PC-3 (cell line): ENCODE measurements at regions not wholly inside any gene's neighbourhood (a gene's known extent, or its start where the extent isn't known, plus 50 kb on each side); places are given as distances from the start of the nearest gene placed in this dataset.

Source experiments
- ATAC-seq: fragments of 200-7000 bp; cut with Tn5 transposase; 2 replicates; pipeline ENCODE4 v1.9.1; 2020; ENCODE audit warnings: mild to moderate bottlenecking, moderate library complexity
- BruUV-seq: library from RNA; stranded (reverse); fragments of 400-500 nt; replicated peaks from 2 replicates; lab custom pipeline; 2021; lab: Mats Ljungman, UMichigan
- CTCF ChIA-PET: fragments of 300-600 bp; sonication (Branson Sonifier 250); formaldehyde crosslinking; loops from one replicate; lab custom pipeline; 2022; ENCODE audit warnings: antibody characterized with exemption; lab: Charles Lee
- POLR2A ChIA-PET: fragments of 300-600 bp; sonication (Branson Sonifier 250); formaldehyde crosslinking; loops from one replicate; lab custom pipeline; 2022; ENCODE audit warnings: antibody characterized with exemption; ENCODE audit not compliant: unreplicated experiment; lab: Charles Lee
- DNase-seq: peaks from one replicate; pipeline ENCODE4 v3.0.0-alpha.2; 2015
- H2AFZ ChIP-seq: fragments of 300-600 bp; sonication (generic); 2 replicates; pipeline ENCODE4 v1.6.0; 2016; ENCODE audit warnings: antibody characterized with exemption, low read length
- H3F3A ChIP-seq: fragments of 300-600 bp; sonication (generic); one replicate; pipeline ENCODE4 v1.6.0; 2017; ENCODE audit warnings: antibody characterized with exemption, low read length, control low read depth, mild to moderate bottlenecking; ENCODE audit not compliant: unreplicated experiment
- H3K27ac ChIP-seq: fragments of 300-600 bp; sonication (generic); 2 replicates; pipeline ENCODE4 v1.5.1; 2016; ENCODE audit warnings: mild to moderate bottlenecking, low read length
- H3K27me3 ChIP-seq: fragments of 300-600 bp; sonication (generic); 2 replicates; pipeline ENCODE4 v1.6.1; 2016; ENCODE audit warnings: low read length, mixed read lengths
- H3K36me3 ChIP-seq: fragments of 300-600 bp; sonication (generic); 2 replicates; pipeline ENCODE4 v1.6.1; 2016; ENCODE audit warnings: low read depth, mixed run types, low read length, mixed read lengths
- H3K4me1 ChIP-seq: fragments of 300-600 bp; sonication (generic); 2 replicates; pipeline ENCODE4 v1.5.1; 2016; ENCODE audit warnings: low read length; ENCODE audit not compliant: insufficient read depth
- H3K4me2 ChIP-seq: fragments of 300-600 bp; sonication (generic); 2 replicates; pipeline ENCODE4 v1.6.0; 2016; ENCODE audit warnings: low read length
- H3K4me3 ChIP-seq: fragments of 300-600 bp; sonication (generic); 2 replicates; pipeline ENCODE4 v1.5.1; 2016; ENCODE audit warnings: mild to moderate bottlenecking, low read length, mixed read lengths
- H3K79me2 ChIP-seq: fragments of 300-600 bp; sonication (generic); 2 replicates; pipeline ENCODE4 v1.6.1; 2017; ENCODE audit warnings: low read length, mixed read lengths
- H3K9ac ChIP-seq: fragments of 300-600 bp; sonication (generic); 2 replicates; pipeline ENCODE4 v1.6.0; 2016; ENCODE audit warnings: mild to moderate bottlenecking, low read length
- H3K9me2 ChIP-seq: fragments of 300-600 bp; sonication (generic); replicated peaks from 2 replicates; pipeline ENCODE4 v1.6.1; 2016; ENCODE audit warnings: mixed run types, low read length, mixed read lengths
- H3K9me3 ChIP-seq: fragments of 300-600 bp; sonication (generic); 2 replicates; pipeline ENCODE4 v1.6.1; 2016; ENCODE audit warnings: low read length, mixed read lengths
- H4K20me1 ChIP-seq: fragments of 300-600 bp; sonication (generic); 2 replicates; pipeline ENCODE4 v1.6.1; 2016; ENCODE audit warnings: low read length, mixed read lengths
- CTCF ChIP-seq: fragments of 300-600 bp; sonication (generic); conservative IDR thresholded peaks from 2 replicates; pipeline ENCODE4 v1.5.1; 2017; ENCODE audit warnings: antibody characterized with exemption, low read depth, mild to moderate bottlenecking, low read length
- EZH2 ChIP-seq: fragments of 300-600 bp; sonication (generic); IDR thresholded peaks from one replicate; pipeline ENCODE4 v1.6.1; 2017; ENCODE audit warnings: antibody characterized with exemption, mild to moderate bottlenecking, low read length; ENCODE audit not compliant: unreplicated experiment
- EZH2phosphoT487 ChIP-seq: fragments of 300-600 bp; sonication (generic); IDR thresholded peaks from 2 replicates; pipeline ENCODE4 v1.6.1; 2018; ENCODE audit warnings: mild to moderate bottlenecking, antibody characterized with exemption, low read length, borderline replicate concordance
- intact Hi-C: fragments of 100-400 bp; cut with micrococcal nuclease; formaldehyde crosslinking; loops from 2 replicates; pipeline ENCODE4 v1.9.0; 2023

- Histone ChIP-seq H3K79me2 (no peaks in the 10 kb centered on the region), H2AFZ (no peak overlapping the region), H3K27ac (no peak overlapping the region), H3K4me1 (no peaks in the 10 kb centered on the region), H3K9me3 (no peaks in the 10 kb centered on the region; the same call in 1 of the 2 replicates), H3K4me2 (no peak overlapping the region), H4K20me1 (no peaks in the 10 kb centered on the region), H3K9ac (no peak overlapping the region), H3K9me2 (no peaks in the 10 kb centered on the region), H3K36me3 (no peaks in the 10 kb centered on the region), H3F3A (no peaks in the 10 kb centered on the region), H3K4me3 (no peak overlapping the region), H3K27me3 (no peaks in the 10 kb centered on the region)
- ChIA-PET CTCF (no interaction called here), POLR2A (no interaction called here)
- TF ChIP-seq CTCF (no peak), EZH2 (no peak), EZH2phosphoT487 (no peak)
- no TSS peak for BruUV-seq
- intact Hi-C loops, result no loop called here
- no peak for ATAC-seq
- DNase-seq, result no peak
Observed at GRCh38 chr6:77015350-77015749, 447.9 kb downstream of the HTR1B start.

GRCh38 chr6:77011929-77012545 is 451.3 kb downstream of the HTR1B start:
- ChIA-PET CTCF (no interaction called here), POLR2A (no interaction called here)
- H3K27ac ChIP-seq, result no peak overlapping the region
- no peaks in the 10 kb centered on the region for H4K20me1 ChIP-seq
- no peaks in the 10 kb centered on the region for H3K36me3 ChIP-seq
- no TSS peak for BruUV-seq
- no peaks in the 10 kb centered on the region for H3K4me1 ChIP-seq
- no peaks in the 10 kb centered on the region for H3F3A ChIP-seq
- H3K4me3 ChIP-seq, result no peak overlapping the region
- no peak overlapping the region for H2AFZ ChIP-seq
- H3K9ac ChIP-seq, result no peak overlapping the region
- H3K27me3 ChIP-seq, result no peaks in the 10 kb centered on the region
- H3K9me3 ChIP-seq, result no peaks in the 10 kb centered on the region
- DNase-seq (no peak), ATAC-seq (no peak)
- intact Hi-C loops, result no loop called here
- no peak for TF ChIP-seq EZH2phosphoT487
- TF ChIP-seq CTCF, result no peak
- TF ChIP-seq EZH2, result no peak
- no peaks in the 10 kb centered on the region for H3K79me2 ChIP-seq
- no peaks in the 10 kb centered on the region for H3K9me2 ChIP-seq
- H3K4me2 ChIP-seq, result no peak overlapping the region

DNA sequence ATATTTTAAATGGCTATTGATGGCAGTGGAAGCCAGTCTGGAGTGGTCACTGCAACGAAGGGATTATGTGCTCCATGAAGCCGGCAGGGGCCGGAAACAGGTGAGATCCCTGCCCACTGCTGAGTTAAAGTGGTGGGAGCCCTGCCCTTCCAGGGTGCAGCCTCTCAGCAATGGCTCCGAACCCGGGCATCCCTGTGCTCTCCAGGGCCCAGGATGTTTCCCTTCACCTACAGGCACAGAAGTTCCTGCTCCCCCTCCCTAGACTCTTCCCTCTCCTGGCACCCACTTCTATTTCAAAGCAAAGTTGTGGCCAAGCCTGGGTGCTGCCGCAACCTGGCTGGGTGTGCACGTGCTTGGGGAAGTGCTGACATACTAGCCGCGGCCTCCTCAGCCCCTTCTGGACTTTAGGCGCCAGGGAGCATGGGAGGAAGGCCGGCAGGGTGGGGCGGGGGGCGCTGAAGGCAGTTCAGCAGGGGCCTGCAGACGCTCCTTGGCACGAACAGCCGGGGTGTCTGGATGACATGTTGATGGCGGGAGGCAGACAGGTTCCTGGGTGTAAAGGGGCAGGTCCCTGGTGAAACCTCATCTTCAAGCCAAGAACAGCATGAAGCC is 452.3 kb downstream of the HTR1B start:
- ChIA-PET POLR2A (no interaction called here), CTCF (no interaction called here)
- H2AFZ ChIP-seq, result no peak overlapping the region
- H4K20me1 ChIP-seq, result no peaks in the 10 kb centered on the region
- H3K4me2 ChIP-seq, result no peak overlapping the region
- no peaks in the 10 kb centered on the region for H3K36me3 ChIP-seq
- ATAC-seq (no peak), DNase-seq (no peak)
- no peak overlapping the region for H3K27ac ChIP-seq
- BruUV-seq, result no TSS peak
- H3K79me2 ChIP-seq, result no peaks in the 10 kb centered on the region
- H3K27me3 ChIP-seq, result no peaks in the 10 kb centered on the region
- no peaks in the 10 kb centered on the region for H3K4me1 ChIP-seq
- TF ChIP-seq CTCF (no peak), EZH2 (no peak), EZH2phosphoT487 (no peak)
- no peaks in the 10 kb centered on the region for H3K9me2 ChIP-seq
- intact Hi-C loops, result no loop called here
- no peaks in the 10 kb centered on the region for H3F3A ChIP-seq
- no peaks in the 10 kb centered on the region for H3K9me3 ChIP-seq
- no peak overlapping the region for H3K9ac ChIP-seq
- H3K4me3 ChIP-seq, result no peak overlapping the region
